Astrocyte of the cerebellum (primary cell): ENCODE measurements at regions not wholly inside any gene's neighbourhood (a gene's known extent, or its start where the extent isn't known, plus 50 kb on each side); places are given as distances from the start of the nearest gene placed in this dataset.

ENCODE experiments used
- DNase-seq: peaks from one replicate; pipeline ENCODE4 v3.0.0-alpha.2; 2011; ENCODE audit warnings: low read depth
- H3K4me3 ChIP-seq: 2 replicates; pipeline ENCODE4 v1.5.1; 2011; ENCODE audit warnings: mild to moderate bottlenecking, low read depth, low read length, moderate library complexity
- in situ Hi-C: cut with HindIII; loops from 2 replicates; pipeline ENCODE4 v1.10.0; 2017; ENCODE audit warnings: low sequenced_read_pairs
- TF ChIP-seq, protein P1 (sequence below): IDR thresholded peaks from 2 replicates; pipeline ENCODE4 v1.5.1; 2012; ENCODE audit warnings: low read length, low read depth, moderate library complexity, mild to moderate bottlenecking; ENCODE audit errors: missing control alignments

GRCh38 chr4:128596115-128596514 lies 213.4 kb upstream of the JADE1 start:
- DNase-seq: no peak
- in situ Hi-C loops: no loop called here
- TF ChIP-seq, protein P1, sequence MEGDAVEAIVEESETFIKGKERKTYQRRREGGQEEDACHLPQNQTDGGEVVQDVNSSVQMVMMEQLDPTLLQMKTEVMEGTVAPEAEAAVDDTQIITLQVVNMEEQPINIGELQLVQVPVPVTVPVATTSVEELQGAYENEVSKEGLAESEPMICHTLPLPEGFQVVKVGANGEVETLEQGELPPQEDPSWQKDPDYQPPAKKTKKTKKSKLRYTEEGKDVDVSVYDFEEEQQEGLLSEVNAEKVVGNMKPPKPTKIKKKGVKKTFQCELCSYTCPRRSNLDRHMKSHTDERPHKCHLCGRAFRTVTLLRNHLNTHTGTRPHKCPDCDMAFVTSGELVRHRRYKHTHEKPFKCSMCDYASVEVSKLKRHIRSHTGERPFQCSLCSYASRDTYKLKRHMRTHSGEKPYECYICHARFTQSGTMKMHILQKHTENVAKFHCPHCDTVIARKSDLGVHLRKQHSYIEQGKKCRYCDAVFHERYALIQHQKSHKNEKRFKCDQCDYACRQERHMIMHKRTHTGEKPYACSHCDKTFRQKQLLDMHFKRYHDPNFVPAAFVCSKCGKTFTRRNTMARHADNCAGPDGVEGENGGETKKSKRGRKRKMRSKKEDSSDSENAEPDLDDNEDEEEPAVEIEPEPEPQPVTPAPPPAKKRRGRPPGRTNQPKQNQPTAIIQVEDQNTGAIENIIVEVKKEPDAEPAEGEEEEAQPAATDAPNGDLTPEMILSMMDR: no peak
- H3K4me3 ChIP-seq: no peak overlapping the region

- no peak for DNase-seq
- in situ Hi-C loops: no loop called here
- H3K4me3 ChIP-seq: no peak overlapping the region
- TF ChIP-seq, protein P1: no peak
These were observed 218.0 kb upstream of the JADE1 start for GRCh38 chr4:128591482-128591881.

- in situ Hi-C loops: no loop called here
- H3K4me3 ChIP-seq: no peak overlapping the region
- DNase-seq: no peak
- TF ChIP-seq, protein P1: no peak
These were observed 218.7 kb upstream of the JADE1 start for GRCh38 chr4:128590773-128591172.

DNA sequence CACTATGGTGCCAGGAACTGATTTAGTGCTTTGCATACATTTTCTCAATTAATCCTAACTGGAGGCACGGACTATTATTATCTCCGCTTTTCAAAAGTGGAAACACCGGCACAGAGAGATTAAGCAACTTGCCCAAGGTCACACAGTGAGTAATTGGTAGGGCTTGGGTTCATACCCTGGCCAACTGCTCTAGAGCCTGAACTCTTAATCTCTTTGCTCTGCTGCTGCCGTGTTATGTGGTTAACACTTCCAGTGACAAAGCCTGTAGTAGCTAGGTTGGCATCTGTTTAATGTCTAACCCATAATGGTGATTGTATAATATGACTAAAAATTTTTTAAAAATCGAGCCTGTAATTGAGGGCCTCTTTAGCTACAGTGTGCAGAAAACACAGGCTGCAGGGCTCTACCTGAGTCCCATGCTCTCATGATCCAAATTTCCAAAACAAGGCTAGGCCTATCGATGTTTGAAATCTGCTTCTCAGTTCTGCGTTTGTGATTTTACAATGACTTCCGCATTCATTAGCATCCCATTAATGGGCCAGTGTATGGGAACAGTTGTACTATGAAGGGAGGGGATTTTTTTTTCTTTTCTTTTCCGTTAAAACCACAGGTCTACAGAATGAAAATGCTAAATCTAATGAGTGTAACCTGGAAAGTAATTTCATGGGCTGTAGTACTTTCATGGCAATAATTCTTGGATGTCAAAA lies 219.3 kb upstream of the JADE1 start:
- DNase-seq: no peak
- in situ Hi-C loops: no loop called here
- H3K4me3 ChIP-seq: no peak overlapping the region
- TF ChIP-seq, protein P1: no peak

DNA sequence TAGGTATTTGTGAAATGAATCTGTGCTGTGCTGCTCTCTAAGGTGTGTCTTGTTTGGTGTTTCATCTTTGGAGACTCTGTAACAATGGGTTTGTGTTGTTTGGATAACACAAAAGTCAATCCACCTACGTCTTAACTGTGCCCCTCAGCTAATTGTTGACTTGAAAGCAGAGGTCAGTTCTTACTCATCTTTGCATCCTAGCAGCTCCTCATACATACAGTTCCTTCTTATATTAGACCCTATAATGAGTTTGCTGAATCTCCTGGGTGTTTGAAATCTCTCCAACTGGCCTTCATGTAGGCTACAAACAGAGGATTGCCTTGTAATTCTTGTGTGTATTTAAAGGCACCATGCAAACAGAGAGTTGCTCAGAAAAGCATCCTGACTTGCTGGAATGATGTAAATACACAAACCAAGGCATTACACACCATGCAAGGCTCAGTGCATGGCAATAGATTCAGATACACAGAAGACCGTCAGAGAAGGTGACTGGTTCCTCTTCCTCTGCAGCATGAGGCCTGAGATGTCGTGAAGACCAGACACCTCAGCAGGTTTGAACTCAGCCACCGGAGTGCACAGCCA lies 220.0 kb upstream of the JADE1 start:
- H3K4me3 ChIP-seq: no peak overlapping the region
- no peak for DNase-seq
- TF ChIP-seq, protein P1: no peak
- in situ Hi-C loops: no loop called here

GRCh38 chr4:128587382-128587781 lies 222.1 kb upstream of the JADE1 start:
- no peak for DNase-seq
- in situ Hi-C loops: no loop called here
- no peak overlapping the region for H3K4me3 ChIP-seq
- TF ChIP-seq, protein P1: no peak
